Peyer's patch (tissue), 4 donors: ENCODE measurements at regions not wholly inside any gene's neighbourhood (a gene's known extent, or its start where the extent isn't known, plus 50 kb on each side); places are given as distances from the start of the nearest gene placed in this dataset.

Source experiments
- DNase-seq, 3 donors: peaks; one replicate each; pipeline ENCODE4 v3.0.0-alpha.2; 2017 to 2019
- H3K27ac ChIP-seq, 4 donors: fragments of 200-600 bp; sonication (generic); one replicate each; pipeline ENCODE4 v1.5.1; 2016 to 2019
- H3K27me3 ChIP-seq, 2 donors: fragments of 200-600 bp; sonication (generic); one replicate each; pipeline ENCODE4 v1.5.1; 2019
- H3K36me3 ChIP-seq, 3 donors: fragments of 200-600 bp; sonication (generic); one replicate each; pipeline ENCODE4 v1.5.1; 2016 to 2019
- H3K4me1 ChIP-seq, 4 donors: fragments of 200-600 bp; sonication (generic); one replicate each; pipeline ENCODE4 v1.5.1; 2016 to 2019
- H3K4me3 ChIP-seq, 4 donors: fragments of 200-600 bp; sonication (generic); 1 replicate in 3 of 4; 2 replicates in 1 of 4; pipeline ENCODE4 v1.5.1; 2016 to 2019; ENCODE audit warnings: mild to moderate bottlenecking in 1 of 4
- H3K9me3 ChIP-seq, 4 donors: fragments of 200-600 bp; sonication (generic); one replicate each; pipeline ENCODE4 v1.5.1; 2016 to 2019; ENCODE audit warnings: mild to moderate bottlenecking in 1 of 4
- CTCF ChIP-seq, 6 experiments: fragments of 450-650 bp in 4 of 6; fragments of 200-600 bp in 2 of 6; sonication (generic) in 1 of 6; IDR thresholded peaks; one replicate each; pipeline ENCODE4 v1.5.1; 2017 to 2019; ENCODE audit warnings: antibody characterized with exemption in 6 of 6, mild to moderate bottlenecking in 3 of 6, moderate library complexity in 1 of 6
- POLR2A ChIP-seq, 2 donors: fragments of 450-650 bp; IDR thresholded peaks; one replicate each; pipeline ENCODE4 v1.5.1; 2017; ENCODE audit warnings: antibody characterized with exemption in 2 of 2, mild to moderate bottlenecking in 2 of 2, moderate library complexity in 2 of 2

DNA sequence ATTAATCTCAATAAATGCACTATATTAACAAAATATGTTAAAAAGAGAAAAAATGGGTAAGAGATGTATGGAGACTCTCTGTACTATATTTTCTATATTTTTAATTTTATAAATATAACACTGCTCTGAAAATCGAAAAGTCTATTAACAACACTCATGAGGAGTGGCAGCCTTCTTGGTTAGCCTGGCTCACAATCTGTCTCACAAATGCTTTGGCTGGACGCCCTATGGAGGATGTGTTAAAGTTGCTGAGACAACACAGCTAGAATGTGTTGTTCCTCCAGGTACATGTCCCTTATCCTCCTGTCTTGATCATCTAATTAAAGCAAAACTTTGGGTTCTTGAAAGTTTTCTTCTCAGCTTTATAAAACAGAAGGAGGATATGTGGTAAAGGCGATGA, 396.6 kb upstream of the PCDH20 start:
- no peaks in the 10 kb centered on the region for H3K27me3 ChIP-seq
- no peak overlapping the region for H3K27ac ChIP-seq
- TF ChIP-seq CTCF (IDR thresholded peaks at IDR 0.05), result no peak
- no peak for TF ChIP-seq POLR2A (IDR thresholded peaks at IDR 0.05)
- no peaks in the 10 kb centered on the region for H3K9me3 ChIP-seq
- no peak for DNase-seq
- H3K4me1 ChIP-seq, result no peaks in the 10 kb centered on the region
- no peaks in the 10 kb centered on the region for H3K36me3 ChIP-seq
- no peak overlapping the region for H3K4me3 ChIP-seq

GRCh38 chr13:61810065-61810464, 394.4 kb upstream of the PCDH20 start:
- no peaks in the 10 kb centered on the region for H3K4me1 ChIP-seq
- H3K36me3 ChIP-seq, result no peaks in the 10 kb centered on the region
- H3K4me3 ChIP-seq, result no peak overlapping the region
- no peaks in the 10 kb centered on the region for H3K9me3 ChIP-seq
- no peak overlapping the region for H3K27ac ChIP-seq
- TF ChIP-seq CTCF (IDR thresholded peaks at IDR 0.05) (no peak), POLR2A (IDR thresholded peaks at IDR 0.05) (no peak)
- H3K27me3 ChIP-seq, result no peaks in the 10 kb centered on the region
- DNase-seq, result no peak

DNA sequence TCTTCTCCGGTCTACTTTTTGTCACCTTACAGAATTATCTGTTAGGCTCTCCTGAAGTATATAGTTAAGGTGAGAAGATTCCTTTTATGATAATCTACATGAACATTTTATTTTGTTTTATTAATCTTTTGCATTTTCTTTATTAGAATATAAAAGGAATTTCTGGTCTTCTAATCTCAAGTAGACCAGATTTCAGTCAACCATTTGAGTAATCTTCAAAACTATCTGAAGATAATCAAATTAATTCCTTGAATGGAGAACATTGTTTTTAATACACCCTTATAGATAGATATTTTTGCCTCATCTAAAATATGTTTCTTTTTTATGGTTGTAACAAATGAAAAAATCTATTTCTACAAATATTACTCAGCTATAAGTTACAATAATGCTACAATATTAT, 381.7 kb upstream of the PCDH20 start:
- no peaks in the 10 kb centered on the region for H3K36me3 ChIP-seq
- H3K27me3 ChIP-seq, result no peaks in the 10 kb centered on the region
- H3K4me3 ChIP-seq, result no peak overlapping the region
- no peaks in the 10 kb centered on the region for H3K4me1 ChIP-seq
- TF ChIP-seq POLR2A (IDR thresholded peaks at IDR 0.05), result no peak
- TF ChIP-seq CTCF (IDR thresholded peaks at IDR 0.05), result no peak
- no peaks in the 10 kb centered on the region for H3K9me3 ChIP-seq
- H3K27ac ChIP-seq, result no peak overlapping the region
- DNase-seq, result no peak

DNA sequence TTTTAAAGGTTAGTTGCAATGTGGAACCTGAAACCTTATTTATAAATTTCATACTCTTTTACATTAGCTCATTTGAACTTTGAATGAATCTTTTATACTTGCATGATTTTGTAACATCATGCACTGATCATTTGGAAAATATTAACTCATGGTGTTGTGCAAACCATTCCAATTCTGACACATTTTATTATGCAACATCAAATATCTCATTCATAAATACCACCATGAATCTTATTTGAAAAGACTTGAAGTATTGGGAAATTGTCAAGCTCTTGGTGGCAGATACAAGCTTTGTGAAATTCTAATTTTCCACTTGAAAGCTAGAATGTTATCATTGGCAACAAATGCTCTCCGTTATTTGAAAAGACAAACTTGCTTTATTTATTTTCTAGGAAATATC, 379.9 kb upstream of the PCDH20 start:
- Histone ChIP-seq H3K27me3 (no peaks in the 10 kb centered on the region), H3K4me3 (no peak overlapping the region), H3K4me1 (no peaks in the 10 kb centered on the region), H3K36me3 (no peaks in the 10 kb centered on the region), H3K27ac (no peak overlapping the region), H3K9me3 (no peaks in the 10 kb centered on the region)
- no peak for DNase-seq
- TF ChIP-seq CTCF (IDR thresholded peaks at IDR 0.05) (no peak), POLR2A (IDR thresholded peaks at IDR 0.05) (no peak)

GRCh38 chr13:61779456-61779855, 363.8 kb upstream of the PCDH20 start:
- no peak overlapping the region for H3K27ac ChIP-seq
- no peaks in the 10 kb centered on the region for H3K4me1 ChIP-seq
- TF ChIP-seq POLR2A (IDR thresholded peaks at IDR 0.05), result no peak
- no peak for TF ChIP-seq CTCF (IDR thresholded peaks at IDR 0.05)
- H3K4me3 ChIP-seq, result no peak overlapping the region
- no peaks in the 10 kb centered on the region for H3K9me3 ChIP-seq
- DNase-seq, result no peak
- no peaks in the 10 kb centered on the region for H3K36me3 ChIP-seq
- no peaks in the 10 kb centered on the region for H3K27me3 ChIP-seq

- Histone ChIP-seq H3K9me3 (no peaks in the 10 kb centered on the region), H3K27me3 (no peaks in the 10 kb centered on the region)
Measured at GRCh38 chr13:61778531-61778930, 362.9 kb upstream of the PCDH20 start.

More at GRCh38 chr13:61778531-61778930, 362.9 kb upstream of the PCDH20 start:
- no peak for DNase-seq
- H3K36me3 ChIP-seq, result no peaks in the 10 kb centered on the region
- H3K4me3 ChIP-seq, result no peak overlapping the region
- TF ChIP-seq CTCF (IDR thresholded peaks at IDR 0.05) (no peak), POLR2A (IDR thresholded peaks at IDR 0.05) (no peak)
- no peaks in the 10 kb centered on the region for H3K4me1 ChIP-seq
- no peak overlapping the region for H3K27ac ChIP-seq
